ENCODE measurements at regions not wholly inside any gene's neighbourhood (a gene's known extent, or its start where the extent isn't known, plus 50 kb on each side); places are given as distances from the start of the nearest gene placed in this dataset.
"Not testable (repeated sequence)": the region's sequence is repeated elsewhere in the genome, so short reads cannot be mapped to it uniquely, and the experiment has no call there.

- peak; percentile 0 for DNase-seq
Measured at GRCh38 chr21:5066682-5067251, 5454.6 kb upstream of the TPTE start.

GRCh38 chr21:5067326-5068048, 5453.9 kb upstream of the TPTE start:
- not testable (repeated sequence) for DNase-seq

GRCh38 chr21:5068649-5069048, 5452.7 kb upstream of the TPTE start:
- DNase-seq = not testable (repeated sequence)

- not testable (repeated sequence) for DNase-seq
Measured at GRCh38 chr21:5071180-5071579, 5450.2 kb upstream of the TPTE start.

GRCh38 chr21:5076854-5077253, 5444.5 kb upstream of the TPTE start:
- DNase-seq = not testable (repeated sequence)

GRCh38 chr21:5079361-5079760, 5442.0 kb upstream of the TPTE start:
- DNase-seq = not testable (repeated sequence)

GRCh38 chr21:5080015-5080414, 5441.4 kb upstream of the TPTE start:
- not testable (repeated sequence) for DNase-seq

GRCh38 chr21:5084246-5084645, 5437.1 kb upstream of the TPTE start:
- DNase-seq = not testable (repeated sequence)

- DNase-seq = not testable (repeated sequence)
Measured at GRCh38 chr21:5085456-5085855, 5435.9 kb upstream of the TPTE start.

- DNase-seq = not testable (repeated sequence)
Measured at GRCh38 chr21:5086416-5086815, 5435.0 kb upstream of the TPTE start.

- DNase-seq = not testable (repeated sequence)
Measured at GRCh38 chr21:5088820-5089219, 5432.6 kb upstream of the TPTE start.

- not testable (repeated sequence) for DNase-seq
Measured at GRCh38 chr21:5089399-5090089, 5431.8 kb upstream of the TPTE start.

GRCh38 chr21:5090132-5091079, 5431.0 kb upstream of the TPTE start:
- not testable (repeated sequence) for DNase-seq

- not testable (repeated sequence) for DNase-seq
Measured at GRCh38 chr21:5091274-5091673, 5430.1 kb upstream of the TPTE start.

- DNase-seq = not testable (repeated sequence)
Measured at GRCh38 chr21:5095628-5096027, 5425.8 kb upstream of the TPTE start.

- DNase-seq = not testable (repeated sequence)
Measured at GRCh38 chr21:5098010-5098743, 5423.2 kb upstream of the TPTE start.

GRCh38 chr21:5100604-5101174, 5420.7 kb upstream of the TPTE start:
- not testable (repeated sequence) for DNase-seq

- DNase-seq = not testable (repeated sequence)
Measured at GRCh38 chr21:5101749-5102148, 5419.6 kb upstream of the TPTE start.

GRCh38 chr21:5103880-5104561, 5417.4 kb upstream of the TPTE start:
- DNase-seq = not testable (repeated sequence)

GRCh38 chr21:5104562-5104928, 5416.8 kb upstream of the TPTE start:
- not testable (repeated sequence) for DNase-seq

All from tongue (tissue), 1 donor.